ENCODE measurements at regions not wholly inside any gene's neighbourhood (a gene's known extent, or its start where the extent isn't known, plus 50 kb on each side); places are given as distances from the start of the nearest gene placed in this dataset.

DNA sequence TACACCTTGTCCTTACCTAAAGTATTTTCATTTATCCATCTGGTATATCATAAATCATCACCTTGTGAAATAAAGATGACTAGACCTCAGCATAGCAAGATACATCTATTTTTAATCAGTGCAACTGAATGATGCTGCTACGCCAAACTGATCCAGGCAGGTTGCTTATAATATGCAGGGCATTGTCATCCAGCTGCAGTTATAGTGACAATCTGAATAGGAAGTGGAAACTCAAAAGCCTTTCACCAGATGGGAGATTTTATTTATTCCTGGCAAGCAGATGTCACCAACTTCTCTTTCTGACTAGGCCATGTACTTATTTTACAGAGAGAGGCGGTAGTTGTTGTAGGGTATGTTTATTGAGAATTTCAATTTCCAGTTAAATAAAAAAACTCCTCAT, 747.3 kb downstream of the ADCYAP1 start:
- CTCF ChIA-PET = no interaction called here
- DNase-seq (ENCODE audit: low spot score) = no peak
- POLR2A ChIA-PET (ENCODE audit: low non-redundant PET) = no interaction called here
- TF ChIP-seq, protein P1, sequence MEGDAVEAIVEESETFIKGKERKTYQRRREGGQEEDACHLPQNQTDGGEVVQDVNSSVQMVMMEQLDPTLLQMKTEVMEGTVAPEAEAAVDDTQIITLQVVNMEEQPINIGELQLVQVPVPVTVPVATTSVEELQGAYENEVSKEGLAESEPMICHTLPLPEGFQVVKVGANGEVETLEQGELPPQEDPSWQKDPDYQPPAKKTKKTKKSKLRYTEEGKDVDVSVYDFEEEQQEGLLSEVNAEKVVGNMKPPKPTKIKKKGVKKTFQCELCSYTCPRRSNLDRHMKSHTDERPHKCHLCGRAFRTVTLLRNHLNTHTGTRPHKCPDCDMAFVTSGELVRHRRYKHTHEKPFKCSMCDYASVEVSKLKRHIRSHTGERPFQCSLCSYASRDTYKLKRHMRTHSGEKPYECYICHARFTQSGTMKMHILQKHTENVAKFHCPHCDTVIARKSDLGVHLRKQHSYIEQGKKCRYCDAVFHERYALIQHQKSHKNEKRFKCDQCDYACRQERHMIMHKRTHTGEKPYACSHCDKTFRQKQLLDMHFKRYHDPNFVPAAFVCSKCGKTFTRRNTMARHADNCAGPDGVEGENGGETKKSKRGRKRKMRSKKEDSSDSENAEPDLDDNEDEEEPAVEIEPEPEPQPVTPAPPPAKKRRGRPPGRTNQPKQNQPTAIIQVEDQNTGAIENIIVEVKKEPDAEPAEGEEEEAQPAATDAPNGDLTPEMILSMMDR (conservative IDR thresholded peaks at IDR 0.05; ENCODE audit: low read depth) = no peak
- no peak overlapping the region for H3K27ac ChIP-seq

DNA sequence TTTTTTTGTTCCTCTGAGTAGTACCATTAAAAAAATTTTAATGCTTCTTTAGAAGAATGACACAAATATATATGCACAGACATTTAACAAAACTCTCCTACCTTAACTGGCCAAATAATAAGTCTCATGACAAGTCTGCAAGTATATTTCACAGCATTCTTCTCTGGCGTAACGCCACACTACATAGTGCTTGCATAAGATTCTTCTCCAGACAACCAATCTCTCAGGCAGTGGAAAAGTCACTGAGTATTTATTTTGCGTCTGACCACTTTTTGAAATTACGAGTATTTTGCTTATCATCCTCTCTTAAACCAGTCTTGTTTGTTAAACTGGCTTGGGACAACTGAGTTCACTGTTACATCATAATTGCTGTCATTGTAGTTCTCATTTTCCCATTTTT, 749.2 kb downstream of the ADCYAP1 start:
- CTCF ChIA-PET = no interaction called here
- no peak for DNase-seq (ENCODE audit: low spot score)

DNA sequence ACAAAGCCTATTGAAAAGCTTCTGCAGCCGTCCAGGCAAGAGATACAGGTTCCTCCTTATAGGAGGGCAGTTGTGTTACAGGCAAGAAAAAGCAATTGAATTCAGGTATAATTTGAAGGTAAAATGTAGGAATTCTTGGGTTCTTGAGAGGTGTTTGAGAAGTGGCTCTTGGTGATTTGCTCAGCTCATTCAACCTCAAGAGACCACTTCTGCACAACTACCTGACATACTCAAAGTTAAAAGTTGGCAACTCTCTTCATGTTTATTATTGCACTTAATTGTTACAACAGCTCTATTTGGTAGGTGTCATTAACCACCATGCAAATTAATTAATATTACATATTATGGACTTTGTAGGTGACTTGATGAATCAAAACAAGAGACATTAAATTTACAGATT, 753.2 kb downstream of the ADCYAP1 start:
- ChIA-PET CTCF (no interaction called here), POLR2A (ENCODE audit: low non-redundant PET) (interaction anchor here (0.7 kb wide), 1 partner anchor 913 kb away, joined by 5 read pairs; no protein-coding TSS in a partner anchor)
- DNase-seq (ENCODE audit: low spot score) = no peak
- H3K27ac ChIP-seq = no peak overlapping the region
- TF ChIP-seq, protein P1 (conservative IDR thresholded peaks at IDR 0.05; ENCODE audit: low read depth) = no peak

More for the DNA sequence above, 749.2 kb downstream of the ADCYAP1 start:
- POLR2A ChIA-PET (ENCODE audit: low non-redundant PET) = no interaction called here
- TF ChIP-seq, protein P1 (conservative IDR thresholded peaks at IDR 0.05; ENCODE audit: low read depth) = no peak
- H3K27ac ChIP-seq = no peak overlapping the region

DNA sequence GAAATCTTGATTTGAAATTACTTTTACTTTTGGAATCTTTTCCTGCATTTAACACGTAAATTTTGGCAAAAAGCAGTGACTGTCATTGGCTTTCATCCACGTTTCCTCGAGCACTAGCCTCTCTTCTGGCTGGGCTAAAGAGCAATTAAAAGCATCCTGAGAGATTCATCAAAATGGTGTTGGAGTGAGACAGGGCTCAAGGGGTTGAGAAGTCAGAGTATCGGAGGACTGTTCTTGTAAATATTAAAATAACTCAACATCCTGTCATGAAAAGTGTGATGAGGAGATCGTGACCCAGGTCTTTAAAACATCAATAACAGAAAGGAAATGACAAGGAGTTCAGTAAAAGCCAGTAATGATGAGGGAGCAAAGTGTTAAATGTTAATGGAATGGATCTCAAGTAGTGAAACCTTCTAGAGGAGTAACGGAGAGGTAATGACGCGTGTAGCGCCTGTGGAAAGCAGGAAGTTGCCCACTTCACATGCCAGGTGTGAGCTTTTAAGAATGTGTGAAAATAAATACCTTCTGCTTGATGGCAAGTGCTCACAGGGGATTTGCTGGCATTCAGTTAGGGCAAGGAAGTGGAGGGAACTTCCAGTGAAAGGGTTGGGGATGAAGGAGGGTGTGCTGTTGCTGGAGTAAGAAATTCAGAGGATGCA, 754.4 kb downstream of the ADCYAP1 start:
- DNase-seq (ENCODE audit: low spot score) = no peak
- ChIA-PET POLR2A (ENCODE audit: low non-redundant PET) (no interaction called here), CTCF (no interaction called here)
- no peak overlapping the region for H3K27ac ChIP-seq
- TF ChIP-seq, protein P1 (conservative IDR thresholded peaks at IDR 0.05; ENCODE audit: low read depth) = no peak

DNA sequence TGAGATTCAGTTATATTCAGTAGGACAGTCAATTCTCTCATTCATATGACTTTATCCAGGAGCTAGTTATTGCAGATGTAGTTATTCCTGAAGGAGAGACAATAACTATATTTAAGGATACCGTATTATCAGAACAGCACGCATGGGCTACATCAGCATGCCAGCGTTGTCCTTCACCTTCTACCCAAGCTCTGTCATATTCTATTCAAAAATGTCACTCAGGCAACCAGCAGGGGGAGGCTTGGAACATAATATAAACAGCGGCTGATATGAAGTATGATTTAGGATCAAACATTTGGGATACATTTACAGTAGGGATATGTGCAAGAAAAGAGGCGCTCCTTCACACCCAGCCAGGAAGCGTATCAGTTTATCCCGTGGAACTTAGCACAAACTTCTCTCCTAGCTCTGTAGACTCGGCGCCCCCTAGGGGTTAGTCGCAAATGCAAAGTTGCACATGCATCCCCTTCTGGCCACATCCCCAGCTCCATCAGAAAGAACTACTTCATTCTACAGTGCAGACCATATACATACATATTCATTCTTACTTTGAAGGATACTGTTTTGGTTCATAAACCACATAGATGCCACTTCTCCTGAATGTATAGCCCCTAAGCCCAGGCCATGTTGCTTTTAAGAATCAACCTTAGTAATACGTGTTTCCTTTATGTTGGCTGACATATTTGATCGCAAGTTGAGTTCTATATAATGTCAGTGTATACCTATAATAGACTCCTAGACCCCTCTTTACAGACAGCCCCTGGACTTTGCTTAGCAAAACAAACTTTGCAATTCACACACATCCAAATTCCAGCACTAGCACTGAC, 759.4 kb downstream of the ADCYAP1 start:
- ChIA-PET CTCF (interaction anchor here (0.5 to 1.1 kb wide), 11 partner anchors 11 to 884 kb away, joined by 3 to 5 read pairs (median 3); no protein-coding TSS in a partner anchor), POLR2A (ENCODE audit: low non-redundant PET) (no interaction called here)
- H3K27ac ChIP-seq = no peak overlapping the region
- TF ChIP-seq, protein P1 (conservative IDR thresholded peaks at IDR 0.05; ENCODE audit: low read depth) = peak; percentile 66
- peak; percentile 20 for DNase-seq (ENCODE audit: low spot score)

DNA sequence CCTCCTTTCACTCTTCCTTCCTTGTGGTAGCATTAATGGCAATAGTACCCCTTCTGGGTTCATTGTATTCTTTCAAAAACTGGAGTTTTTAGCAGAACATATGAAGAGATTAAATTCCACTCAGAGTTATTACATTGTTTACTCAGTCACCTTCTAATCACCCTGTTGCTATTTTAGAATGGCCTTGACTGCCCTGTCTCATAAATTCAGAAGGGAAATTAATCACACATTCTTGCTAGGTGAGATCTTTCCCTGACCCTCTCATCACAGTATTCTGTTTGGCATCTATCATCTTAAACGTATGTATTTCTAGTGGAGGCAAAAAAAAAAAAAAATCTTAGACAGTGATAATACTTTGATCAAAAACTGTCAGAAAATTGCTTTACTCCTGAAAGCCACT, 760.4 kb downstream of the ADCYAP1 start:
- TF ChIP-seq, protein P1 (conservative IDR thresholded peaks at IDR 0.05; ENCODE audit: low read depth) = no peak
- peak; percentile 2 for DNase-seq (ENCODE audit: low spot score)
- ChIA-PET POLR2A (ENCODE audit: low non-redundant PET) (no interaction called here), CTCF (no interaction called here)
- H3K27ac ChIP-seq = no peak overlapping the region
